HL-60 (cell line): ENCODE measurements at regions not wholly inside any gene's neighbourhood (a gene's known extent, or its start where the extent isn't known, plus 50 kb on each side); places are given as distances from the start of the nearest gene placed in this dataset.

Experiments
- GABPA ChIP-seq: IDR thresholded peaks from 2 replicates; pipeline ENCODE4 v1.6.1; 2012; ENCODE audit warnings: low read depth
- TF ChIP-seq, protein P1 (sequence below): IDR thresholded peaks from 2 replicates; pipeline ENCODE4 v1.6.1; 2012; ENCODE audit warnings: low read depth; ENCODE audit not compliant: insufficient replicate concordance
- TF ChIP-seq, protein P2 (sequence below): IDR thresholded peaks from one replicate; pipeline ENCODE4 v1.5.1; 2011; ENCODE audit warnings: low read length, control low read depth, inconsistent platforms; ENCODE audit not compliant: insufficient read depth

DNA sequence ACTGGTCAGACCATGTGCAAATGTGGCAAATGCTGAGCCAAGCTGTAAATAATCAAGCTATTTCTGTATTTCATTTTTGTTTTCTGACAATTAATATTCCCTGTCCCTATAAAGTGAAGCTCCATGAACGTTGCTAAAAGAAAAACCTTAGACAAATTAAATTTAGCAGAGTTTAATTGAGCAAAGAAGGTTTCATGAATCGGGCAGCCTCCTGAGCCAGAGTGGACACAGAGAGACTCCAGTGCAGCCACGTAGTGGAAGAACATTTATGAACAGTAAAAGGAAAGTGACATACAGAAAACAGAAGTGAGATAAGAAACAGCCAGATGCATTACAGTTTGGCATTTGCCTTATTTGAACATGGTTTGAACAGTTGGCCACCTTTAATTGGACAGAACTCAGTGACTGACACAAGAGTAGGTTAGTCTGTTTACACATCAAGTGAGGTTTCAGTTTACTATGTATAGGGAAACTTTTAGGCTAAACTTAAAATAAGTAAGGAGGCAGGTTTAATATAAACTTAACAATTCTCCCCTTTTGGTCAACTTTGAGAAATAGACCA, 69.7 kb downstream of the UFM1 start:
- TF ChIP-seq, protein P1, sequence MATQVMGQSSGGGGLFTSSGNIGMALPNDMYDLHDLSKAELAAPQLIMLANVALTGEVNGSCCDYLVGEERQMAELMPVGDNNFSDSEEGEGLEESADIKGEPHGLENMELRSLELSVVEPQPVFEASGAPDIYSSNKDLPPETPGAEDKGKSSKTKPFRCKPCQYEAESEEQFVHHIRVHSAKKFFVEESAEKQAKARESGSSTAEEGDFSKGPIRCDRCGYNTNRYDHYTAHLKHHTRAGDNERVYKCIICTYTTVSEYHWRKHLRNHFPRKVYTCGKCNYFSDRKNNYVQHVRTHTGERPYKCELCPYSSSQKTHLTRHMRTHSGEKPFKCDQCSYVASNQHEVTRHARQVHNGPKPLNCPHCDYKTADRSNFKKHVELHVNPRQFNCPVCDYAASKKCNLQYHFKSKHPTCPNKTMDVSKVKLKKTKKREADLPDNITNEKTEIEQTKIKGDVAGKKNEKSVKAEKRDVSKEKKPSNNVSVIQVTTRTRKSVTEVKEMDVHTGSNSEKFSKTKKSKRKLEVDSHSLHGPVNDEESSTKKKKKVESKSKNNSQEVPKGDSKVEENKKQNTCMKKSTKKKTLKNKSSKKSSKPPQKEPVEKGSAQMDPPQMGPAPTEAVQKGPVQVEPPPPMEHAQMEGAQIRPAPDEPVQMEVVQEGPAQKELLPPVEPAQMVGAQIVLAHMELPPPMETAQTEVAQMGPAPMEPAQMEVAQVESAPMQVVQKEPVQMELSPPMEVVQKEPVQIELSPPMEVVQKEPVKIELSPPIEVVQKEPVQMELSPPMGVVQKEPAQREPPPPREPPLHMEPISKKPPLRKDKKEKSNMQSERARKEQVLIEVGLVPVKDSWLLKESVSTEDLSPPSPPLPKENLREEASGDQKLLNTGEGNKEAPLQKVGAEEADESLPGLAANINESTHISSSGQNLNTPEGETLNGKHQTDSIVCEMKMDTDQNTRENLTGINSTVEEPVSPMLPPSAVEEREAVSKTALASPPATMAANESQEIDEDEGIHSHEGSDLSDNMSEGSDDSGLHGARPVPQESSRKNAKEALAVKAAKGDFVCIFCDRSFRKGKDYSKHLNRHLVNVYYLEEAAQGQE, result no peak
- TF ChIP-seq, protein P2, sequence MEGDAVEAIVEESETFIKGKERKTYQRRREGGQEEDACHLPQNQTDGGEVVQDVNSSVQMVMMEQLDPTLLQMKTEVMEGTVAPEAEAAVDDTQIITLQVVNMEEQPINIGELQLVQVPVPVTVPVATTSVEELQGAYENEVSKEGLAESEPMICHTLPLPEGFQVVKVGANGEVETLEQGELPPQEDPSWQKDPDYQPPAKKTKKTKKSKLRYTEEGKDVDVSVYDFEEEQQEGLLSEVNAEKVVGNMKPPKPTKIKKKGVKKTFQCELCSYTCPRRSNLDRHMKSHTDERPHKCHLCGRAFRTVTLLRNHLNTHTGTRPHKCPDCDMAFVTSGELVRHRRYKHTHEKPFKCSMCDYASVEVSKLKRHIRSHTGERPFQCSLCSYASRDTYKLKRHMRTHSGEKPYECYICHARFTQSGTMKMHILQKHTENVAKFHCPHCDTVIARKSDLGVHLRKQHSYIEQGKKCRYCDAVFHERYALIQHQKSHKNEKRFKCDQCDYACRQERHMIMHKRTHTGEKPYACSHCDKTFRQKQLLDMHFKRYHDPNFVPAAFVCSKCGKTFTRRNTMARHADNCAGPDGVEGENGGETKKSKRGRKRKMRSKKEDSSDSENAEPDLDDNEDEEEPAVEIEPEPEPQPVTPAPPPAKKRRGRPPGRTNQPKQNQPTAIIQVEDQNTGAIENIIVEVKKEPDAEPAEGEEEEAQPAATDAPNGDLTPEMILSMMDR, result no peak
- no peak for TF ChIP-seq GABPA
